Body of pancreas (tissue), 4 donors: ENCODE measurements at regions not wholly inside any gene's neighbourhood (a gene's known extent, or its start where the extent isn't known, plus 50 kb on each side); places are given as distances from the start of the nearest gene placed in this dataset.

ENCODE experiments used
- CTCF ChIP-seq, 7 experiments: fragments of 450-650 bp in 4 of 7; fragments of 200-600 bp in 3 of 7; sonication (generic) in 3 of 7; IDR thresholded peaks; one replicate each; pipeline ENCODE4 v1.5.1; 2016 to 2019; ENCODE audit warnings: antibody characterized with exemption in 7 of 7
- POLR2A ChIP-seq, 3 donors: fragments of 450-650 bp; IDR thresholded peaks; one replicate each; pipeline ENCODE4 v1.6.1; 2016; ENCODE audit warnings: antibody characterized with exemption in 3 of 3, mild to moderate bottlenecking in 2 of 3

GRCh38 chrX:13515211-13515930 lies 54.0 kb upstream of the EGFL6 start:
- TF ChIP-seq CTCF (IDR thresholded peaks at IDR 0.05) (no peak), POLR2A (IDR thresholded peaks at IDR 0.05) (no peak)
